GM12878 (cell line): ENCODE measurements at regions not wholly inside any gene's neighbourhood (a gene's known extent, or its start where the extent isn't known, plus 50 kb on each side); places are given as distances from the start of the nearest gene placed in this dataset.

Experiments
- BHLHE40 ChIP-seq, 2 experiments: fragments of 450-650 bp in 1 of 2; IDR thresholded peaks; 2 replicates each; pipeline ENCODE4 v1.6.1; 2011 to 2017; ENCODE audit warnings: low read depth in 2 of 2, borderline replicate concordance in 1 of 2, improper control_type of control experiment in 1 of 2, low read length in 1 of 2, mild to moderate bottlenecking in 1 of 2
- CEBPZ ChIP-seq: fragments of 150-350 bp; IDR thresholded peaks from 2 replicates; pipeline ENCODE4 v1.6.1; 2016; ENCODE audit warnings: low read depth, low read length
- CTCF ChIP-seq, 3 experiments: IDR thresholded peaks in 2 of 3; conservative IDR thresholded peaks in 1 of 3; 2 replicates each; pipeline ENCODE4 v1.5.1; 2011; ENCODE audit warnings: low read depth in 3 of 3, low read length in 3 of 3, mild to moderate bottlenecking in 3 of 3, control low read depth in 2 of 3, moderate library complexity in 2 of 3, inconsistent platforms in 1 of 3, mixed read lengths in 1 of 3; ENCODE audit not compliant: control insufficient read depth in 2 of 3, insufficient read depth in 1 of 3; ENCODE audit errors: extremely low read depth in 1 of 3
- CUX1 ChIP-seq: IDR thresholded peaks from 2 replicates; pipeline ENCODE4 v1.6.1; 2012; ENCODE audit warnings: improper control_type of control experiment, low read depth, low read length; ENCODE audit not compliant: insufficient replicate concordance
- IKZF1 ChIP-seq: fragments of 450-650 bp; conservative IDR thresholded peaks from 2 replicates; pipeline ENCODE4 v1.6.1; 2017; ENCODE audit warnings: antibody characterized with exemption, mild to moderate bottlenecking
- PKNOX1 ChIP-seq: fragments of 450-650 bp; IDR thresholded peaks from 2 replicates; pipeline ENCODE4 v1.6.1; 2016; ENCODE audit warnings: mild to moderate bottlenecking
- POLR2AphosphoS2 ChIP-seq: IDR thresholded peaks from 2 replicates; pipeline ENCODE4 v1.6.1; 2011; ENCODE audit warnings: low read depth, mild to moderate bottlenecking, low read length, improper control_type of control experiment, moderate library complexity
- RFX5 ChIP-seq: IDR thresholded peaks from 2 replicates; pipeline ENCODE4 v1.6.1; 2011; ENCODE audit warnings: low read depth, low read length, improper control_type of control experiment
- SIN3A ChIP-seq: IDR thresholded peaks from 2 replicates; pipeline ENCODE4 v1.6.1; 2012; ENCODE audit warnings: low read depth, low read length, improper control_type of control experiment
- USF2 ChIP-seq: IDR thresholded peaks from 2 replicates; pipeline ENCODE4 v1.6.1; 2011; ENCODE audit warnings: low read depth, low read length, improper control_type of control experiment, borderline replicate concordance

- TF ChIP-seq POLR2AphosphoS2, result no peak
- TF ChIP-seq IKZF1, result no peak
- TF ChIP-seq CEBPZ, result no peak
- TF ChIP-seq CTCF (IDR thresholded peaks at IDR 0.05 in 2 of 3, conservative IDR thresholded peaks at IDR 0.05 in 1 of 3; ENCODE audit: control insufficient read depth in 2 of 3, extremely low read depth in 1 of 3, insufficient read depth in 1 of 3, low read depth in 3 of 3, low read length in 3 of 3), result no peak
- TF ChIP-seq PKNOX1, result no peak
- no peak for TF ChIP-seq BHLHE40 (IDR thresholded peaks at IDR 0.05; ENCODE audit: borderline replicate concordance in 1 of 2, low read depth in 2 of 2, low read length in 1 of 2)
- TF ChIP-seq CUX1, result no peak
- no peak for TF ChIP-seq SIN3A
- no peak for TF ChIP-seq RFX5
- no peak for TF ChIP-seq USF2
Measured at GRCh38 chr4:36420111-36420679, 138.8 kb downstream of the DTHD1 start.
